HG03175 (cell line): ENCODE measurements at regions not wholly inside any gene's neighbourhood (a gene's known extent, or its start where the extent isn't known, plus 50 kb on each side); places are given as distances from the start of the nearest gene placed in this dataset.

ENCODE experiments used
- ATAC-seq: cut with Tn5 transposase; IDR thresholded peaks from one replicate; pipeline ENCODE4 v1.9.1; 2021; ENCODE audit warnings: mild to moderate bottlenecking, moderate library complexity; ENCODE audit not compliant: unreplicated experiment

GRCh38 chr9:91094324-91095088, 267.2 kb downstream of the AUH start:
- ATAC-seq = no peak

GRCh38 chr9:91098203-91098850, 263.4 kb downstream of the AUH start:
- ATAC-seq = no peak

GRCh38 chr9:91099436-91099835, 262.3 kb downstream of the AUH start:
- no peak for ATAC-seq

- ATAC-seq = no peak
Observed at GRCh38 chr9:91100878-91101450, 260.8 kb downstream of the AUH start.

GRCh38 chr9:91101611-91102168, 260.0 kb downstream of the AUH start:
- ATAC-seq = peak; percentile 75

GRCh38 chr9:91102269-91102668, 259.4 kb downstream of the AUH start:
- ATAC-seq = no peak

- no peak for ATAC-seq
Observed at GRCh38 chr9:91103931-91104330, 257.8 kb downstream of the AUH start.

- ATAC-seq = no peak
Observed at GRCh38 chr9:91106415-91107081, 255.2 kb downstream of the AUH start.

GRCh38 chr9:91111226-91111625, 250.5 kb downstream of the AUH start:
- ATAC-seq = no peak

- ATAC-seq = no peak
Observed at GRCh38 chr9:91111876-91112275, 249.8 kb downstream of the AUH start.

- no peak for ATAC-seq
Observed at GRCh38 chr9:91113016-91113415, 248.7 kb downstream of the AUH start.

- no peak for ATAC-seq
Observed at GRCh38 chr9:91114450-91114849, 247.3 kb downstream of the AUH start.

GRCh38 chr9:91116211-91116610, 245.5 kb downstream of the AUH start:
- no peak for ATAC-seq

- no peak for ATAC-seq
Observed at GRCh38 chr9:91116711-91117110, 245.0 kb downstream of the AUH start.

GRCh38 chr9:91117474-91117891, 244.2 kb downstream of the AUH start:
- no peak for ATAC-seq

GRCh38 chr9:91117959-91118703, 243.6 kb downstream of the AUH start:
- ATAC-seq = no peak

GRCh38 chr9:91118704-91119025, 243.1 kb downstream of the AUH start:
- ATAC-seq = no peak

- no peak for ATAC-seq
Observed at GRCh38 chr9:91119142-91119541, 242.6 kb downstream of the AUH start.

GRCh38 chr9:91119679-91120078, 242.0 kb downstream of the AUH start:
- no peak for ATAC-seq

- ATAC-seq = no peak
Observed at GRCh38 chr9:91120200-91120599, 241.5 kb downstream of the AUH start.

- no peak for ATAC-seq
Observed at GRCh38 chr9:91122755-91123154, 239.0 kb downstream of the AUH start.
